DOHH2 (cell line): ENCODE measurements at regions not wholly inside any gene's neighbourhood (a gene's known extent, or its start where the extent isn't known, plus 50 kb on each side); places are given as distances from the start of the nearest gene placed in this dataset.
"Not testable (repeated sequence)": the region's sequence is repeated elsewhere in the genome, so short reads cannot be mapped to it uniquely, and the experiment has no call there.

ENCODE experiments used
- H3F3A ChIP-seq: fragments of 200-600 bp; sonication (generic), shearing (Covaris generic); 2 replicates; pipeline ENCODE4 v1.6.0; 2016; ENCODE audit warnings: antibody characterized with exemption, mild to moderate bottlenecking; ENCODE audit not compliant: control insufficient read depth, insufficient read depth
- H3K27ac ChIP-seq: fragments of 200-600 bp; sonication (generic); 2 replicates; pipeline ENCODE4 v1.5.1; 2014; ENCODE audit warnings: low read depth, mild to moderate bottlenecking, low read length, moderate library complexity
- H3K27me3 ChIP-seq: fragments of 200-600 bp; sonication (generic); 2 replicates; pipeline ENCODE4 v1.6.1; 2014; ENCODE audit warnings: mild to moderate bottlenecking, low read length, mixed read lengths; ENCODE audit not compliant: control insufficient read depth
- H3K36me3 ChIP-seq: fragments of 200-600 bp; sonication (generic); 2 replicates; pipeline ENCODE4 v1.6.1; 2014; ENCODE audit warnings: mild to moderate bottlenecking, low read length, moderate library complexity, mixed read lengths; ENCODE audit not compliant: control insufficient read depth
- H3K4me1 ChIP-seq: fragments of 200-600 bp; sonication (generic); 2 replicates; pipeline ENCODE4 v1.6.1; 2014; ENCODE audit warnings: mild to moderate bottlenecking, low read length, mixed read lengths; ENCODE audit not compliant: control insufficient read depth
- H3K4me2 ChIP-seq: fragments of 200-600 bp; sonication (generic); 2 replicates; pipeline ENCODE4 v1.6.0; 2014; ENCODE audit warnings: mild to moderate bottlenecking, low read length, moderate library complexity
- H3K4me3 ChIP-seq: fragments of 200-600 bp; sonication (generic); 2 replicates; pipeline ENCODE4 v1.5.1; 2014; ENCODE audit warnings: mild to moderate bottlenecking, low read length, mixed read lengths
- H3K79me2 ChIP-seq: fragments of 200-600 bp; sonication (generic); 2 replicates; pipeline ENCODE4 v1.6.1; 2014; ENCODE audit warnings: mild to moderate bottlenecking, low read length, mixed read lengths; ENCODE audit not compliant: control insufficient read depth
- H3K9me2 ChIP-seq: fragments of 200-600 bp; sonication (generic); replicated peaks from 2 replicates; pipeline ENCODE4 v1.6.1; 2014; ENCODE audit warnings: mild to moderate bottlenecking, low read length, mixed read lengths; ENCODE audit not compliant: control insufficient read depth
- H3K9me3 ChIP-seq: fragments of 200-600 bp; sonication (generic); 2 replicates; pipeline ENCODE4 v1.6.1; 2014; ENCODE audit warnings: antibody characterized with exemption, low read length, mixed read lengths; ENCODE audit not compliant: control insufficient read depth, insufficient read depth
- H4K20me1 ChIP-seq: fragments of 200-600 bp; sonication (generic); 2 replicates; pipeline ENCODE4 v1.6.0; 2014; ENCODE audit warnings: low read depth, mild to moderate bottlenecking, antibody characterized with exemption, low read length, moderate library complexity; ENCODE audit not compliant: control insufficient read depth, insufficient read depth
- EZH2phosphoT487 ChIP-seq: fragments of 200-600 bp; sonication (generic); IDR thresholded peaks from 2 replicates; pipeline ENCODE4 v1.6.1; 2017; ENCODE audit warnings: borderline replicate concordance, mild to moderate bottlenecking, antibody characterized with exemption, low read length, moderate library complexity, mixed read lengths
- TF ChIP-seq, protein P1 (sequence below): fragments of 200-600 bp; sonication (generic); IDR thresholded peaks from one replicate; pipeline ENCODE4 v1.5.1; 2014; ENCODE audit warnings: antibody characterized with exemption, mild to moderate bottlenecking, low read depth, low read length; ENCODE audit not compliant: poor library complexity, severe bottlenecking

DNA sequence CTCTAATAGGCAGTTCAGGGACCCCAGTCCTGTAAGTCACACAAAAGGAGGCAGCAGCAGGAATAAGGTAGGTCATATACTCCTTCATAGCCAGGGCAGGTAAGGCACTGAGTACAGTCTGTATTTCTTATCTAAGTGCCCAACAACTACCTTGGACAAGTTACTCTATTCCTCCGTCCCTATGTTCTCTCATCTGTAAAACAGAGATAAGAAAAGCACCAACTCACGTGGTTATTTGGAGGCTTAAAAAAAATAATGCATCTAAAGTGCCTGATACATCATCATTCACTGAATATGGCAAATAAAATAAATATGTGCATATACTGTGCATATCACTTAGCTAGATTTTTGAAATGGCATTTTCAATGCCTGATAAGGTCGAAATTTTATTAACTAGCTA lies 298.1 kb upstream of the CDYL start:
- H3F3A ChIP-seq = no peaks in the 10 kb centered on the region
- no peaks in the 10 kb centered on the region for H3K36me3 ChIP-seq
- no peak overlapping the region for H3K4me2 ChIP-seq
- no peaks in the 10 kb centered on the region for H3K4me1 ChIP-seq
- no peaks in the 10 kb centered on the region for H3K9me2 ChIP-seq
- H3K79me2 ChIP-seq = no peaks in the 10 kb centered on the region
- H3K27ac ChIP-seq = no peak overlapping the region
- H3K9me3 ChIP-seq = no peaks in the 10 kb centered on the region
- H3K27me3 ChIP-seq = no peaks in the 10 kb centered on the region
- H4K20me1 ChIP-seq = no peaks in the 10 kb centered on the region
- no peak for TF ChIP-seq EZH2phosphoT487
- TF ChIP-seq, protein P1, sequence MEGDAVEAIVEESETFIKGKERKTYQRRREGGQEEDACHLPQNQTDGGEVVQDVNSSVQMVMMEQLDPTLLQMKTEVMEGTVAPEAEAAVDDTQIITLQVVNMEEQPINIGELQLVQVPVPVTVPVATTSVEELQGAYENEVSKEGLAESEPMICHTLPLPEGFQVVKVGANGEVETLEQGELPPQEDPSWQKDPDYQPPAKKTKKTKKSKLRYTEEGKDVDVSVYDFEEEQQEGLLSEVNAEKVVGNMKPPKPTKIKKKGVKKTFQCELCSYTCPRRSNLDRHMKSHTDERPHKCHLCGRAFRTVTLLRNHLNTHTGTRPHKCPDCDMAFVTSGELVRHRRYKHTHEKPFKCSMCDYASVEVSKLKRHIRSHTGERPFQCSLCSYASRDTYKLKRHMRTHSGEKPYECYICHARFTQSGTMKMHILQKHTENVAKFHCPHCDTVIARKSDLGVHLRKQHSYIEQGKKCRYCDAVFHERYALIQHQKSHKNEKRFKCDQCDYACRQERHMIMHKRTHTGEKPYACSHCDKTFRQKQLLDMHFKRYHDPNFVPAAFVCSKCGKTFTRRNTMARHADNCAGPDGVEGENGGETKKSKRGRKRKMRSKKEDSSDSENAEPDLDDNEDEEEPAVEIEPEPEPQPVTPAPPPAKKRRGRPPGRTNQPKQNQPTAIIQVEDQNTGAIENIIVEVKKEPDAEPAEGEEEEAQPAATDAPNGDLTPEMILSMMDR = no peak
- no peak overlapping the region for H3K4me3 ChIP-seq

DNA sequence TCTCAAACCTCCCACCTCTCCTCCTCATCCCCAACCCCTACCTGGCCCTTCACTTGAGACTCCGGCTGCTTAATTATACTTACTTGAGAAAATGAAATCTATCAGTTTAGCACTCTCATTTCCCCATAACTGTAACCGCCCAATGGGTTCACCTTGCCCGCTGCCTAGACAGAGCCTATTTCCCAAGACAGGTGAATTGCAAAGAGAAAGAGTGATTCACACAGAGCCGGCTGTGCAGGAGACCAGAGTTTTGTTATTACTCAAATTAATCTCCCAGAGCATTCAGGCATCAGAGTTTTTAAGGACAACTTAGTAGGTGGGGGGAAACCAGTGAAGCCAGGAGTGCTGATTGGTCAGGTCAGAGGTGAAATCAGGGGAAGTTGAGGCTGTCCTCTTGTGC lies 301.4 kb upstream of the CDYL start:
- no peaks in the 10 kb centered on the region for H3K36me3 ChIP-seq
- no peaks in the 10 kb centered on the region for H3K9me2 ChIP-seq
- no peak overlapping the region for H3K27ac ChIP-seq
- no peaks in the 10 kb centered on the region; the same call in 1 of the 2 replicates for H3K9me3 ChIP-seq
- H3K4me2 ChIP-seq = no peak overlapping the region
- no peaks in the 10 kb centered on the region for H3K4me1 ChIP-seq
- no peaks in the 10 kb centered on the region for H3K27me3 ChIP-seq
- no peaks in the 10 kb centered on the region for H3F3A ChIP-seq
- no peak overlapping the region for H3K4me3 ChIP-seq
- H4K20me1 ChIP-seq = no peaks in the 10 kb centered on the region
- no peak for TF ChIP-seq EZH2phosphoT487
- TF ChIP-seq, protein P1 = no peak
- no peaks in the 10 kb centered on the region for H3K79me2 ChIP-seq

DNA sequence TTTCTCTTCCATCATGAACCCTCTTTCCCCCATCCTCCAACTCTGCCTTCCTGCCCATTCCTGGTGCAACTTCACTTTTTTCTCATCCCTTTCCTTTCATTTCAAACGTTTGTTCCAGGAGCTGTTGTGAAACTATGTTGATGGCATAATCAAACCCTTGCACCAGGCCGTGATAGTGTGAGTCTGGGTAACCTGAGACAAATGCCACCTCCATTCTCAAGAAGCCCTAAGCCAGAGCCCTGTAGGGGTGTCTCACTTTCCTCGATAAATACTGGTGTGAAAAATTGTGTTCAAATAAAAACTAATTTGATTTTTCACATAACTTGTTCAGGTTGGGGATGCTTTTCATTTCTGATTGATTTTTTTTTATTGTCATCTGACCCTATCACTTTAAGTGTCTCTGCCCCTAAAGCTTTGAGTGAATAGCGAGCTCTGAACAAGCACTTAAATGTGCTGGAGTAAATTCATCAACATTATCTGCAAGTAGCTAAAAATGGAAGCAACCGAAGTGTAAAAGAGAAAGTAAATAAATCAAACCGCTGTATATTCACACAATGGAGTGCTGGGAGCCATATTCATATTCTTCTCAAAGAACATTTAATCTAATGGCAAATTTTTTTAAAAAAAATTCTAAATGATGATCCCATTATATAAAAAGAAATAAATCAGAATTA lies 303.1 kb upstream of the CDYL start:
- Histone ChIP-seq H3K9me2 (no peaks in the 10 kb centered on the region), H3K27me3 (no peaks in the 10 kb centered on the region), H4K20me1 (no peaks in the 10 kb centered on the region), H3K79me2 (no peaks in the 10 kb centered on the region), H3F3A (no peaks in the 10 kb centered on the region), H3K4me2 (no peak overlapping the region), H3K27ac (no peak overlapping the region), H3K36me3 (no peaks in the 10 kb centered on the region), H3K9me3 (no peaks in the 10 kb centered on the region; the same call in 1 of the 2 replicates), H3K4me1 (no peaks in the 10 kb centered on the region), H3K4me3 (no peak overlapping the region)
- no peak for TF ChIP-seq EZH2phosphoT487
- TF ChIP-seq, protein P1 = no peak

DNA sequence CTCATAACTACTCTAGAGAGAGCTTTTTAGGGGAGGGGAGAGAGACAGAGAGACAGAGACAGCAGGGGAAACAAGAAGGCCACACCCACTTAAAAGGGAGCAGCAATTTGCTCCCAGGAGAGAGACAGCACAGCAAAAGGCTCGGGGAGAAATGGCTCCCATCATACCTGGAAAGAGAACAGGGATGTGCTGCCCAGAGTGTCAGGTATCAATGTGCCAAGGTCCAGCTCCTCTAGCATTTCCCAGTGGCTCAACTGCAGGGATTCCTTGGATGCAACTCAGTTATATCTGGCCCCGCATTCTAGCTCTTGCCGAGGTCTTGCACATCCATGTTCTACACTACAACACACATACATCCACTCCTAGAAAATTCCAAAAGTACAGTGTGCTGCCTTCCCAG lies 304.0 kb upstream of the CDYL start:
- no peaks in the 10 kb centered on the region for H3K27me3 ChIP-seq
- no peaks in the 10 kb centered on the region for H3F3A ChIP-seq
- H3K27ac ChIP-seq = no peak overlapping the region
- no peaks in the 10 kb centered on the region; the same call in 1 of the 2 replicates for H3K9me3 ChIP-seq
- no peaks in the 10 kb centered on the region for H3K9me2 ChIP-seq
- no peak overlapping the region for H3K4me3 ChIP-seq
- TF ChIP-seq, protein P1 = no peak
- no peak for TF ChIP-seq EZH2phosphoT487
- no peak overlapping the region for H3K4me2 ChIP-seq
- no peaks in the 10 kb centered on the region for H3K79me2 ChIP-seq
- H4K20me1 ChIP-seq = no peaks in the 10 kb centered on the region
- no peaks in the 10 kb centered on the region for H3K4me1 ChIP-seq
- H3K36me3 ChIP-seq = no peaks in the 10 kb centered on the region

DNA sequence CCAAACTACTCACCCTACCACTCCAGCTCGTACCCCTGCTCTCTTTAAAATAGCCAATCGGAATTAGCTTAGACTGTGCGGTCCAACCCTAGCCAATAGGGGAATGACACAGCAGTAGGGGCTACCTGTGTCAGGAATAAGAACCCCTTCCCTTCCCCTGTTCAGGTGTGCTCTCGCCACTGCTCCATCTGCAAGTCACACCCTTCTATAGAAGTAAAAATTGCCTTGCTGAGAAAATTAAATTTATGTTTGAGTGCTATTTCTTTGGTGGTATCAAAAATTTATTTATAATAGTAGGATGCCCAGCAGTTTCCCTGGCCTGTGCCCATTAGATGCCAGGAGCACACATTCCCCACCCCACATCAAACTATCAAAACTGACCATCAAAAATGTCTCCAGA lies 304.7 kb upstream of the CDYL start:
- not testable (repeated sequence) for H3K79me2 ChIP-seq, H3K27me3 ChIP-seq, H4K20me1 ChIP-seq, H3K4me2 ChIP-seq, H3F3A ChIP-seq, H3K9me2 ChIP-seq, H3K36me3 ChIP-seq, H3K27ac ChIP-seq, H3K4me3 ChIP-seq, H3K4me1 ChIP-seq, H3K9me3 ChIP-seq
